GM23248 (cell line): ENCODE measurements at regions not wholly inside any gene's neighbourhood (a gene's known extent, or its start where the extent isn't known, plus 50 kb on each side); places are given as distances from the start of the nearest gene placed in this dataset.

Experiments used
- DNase-seq: peaks from one replicate; pipeline ENCODE4 v3.0.0-alpha.2; 2015
- H2AFZ ChIP-seq: fragments of 200-600 bp; sonication (generic); 2 replicates; pipeline ENCODE4 v1.6.1; 2016; ENCODE audit warnings: antibody characterized with exemption
- H3F3A ChIP-seq: fragments of 200-600 bp; sonication (generic); 2 replicates; pipeline ENCODE4 v1.6.1; 2016; ENCODE audit warnings: mild to moderate bottlenecking, antibody characterized with exemption, mixed run types; ENCODE audit not compliant: insufficient read depth
- H3K27ac ChIP-seq: fragments of 200-600 bp; sonication (generic); 2 replicates; pipeline ENCODE4 v1.5.1; 2016; ENCODE audit warnings: mild to moderate bottlenecking
- H3K27me3 ChIP-seq: fragments of 200-600 bp; sonication (generic); replicated peaks from 2 replicates; pipeline ENCODE4 v1.6.1; 2016; ENCODE audit warnings: mild to moderate bottlenecking; ENCODE audit not compliant: insufficient read depth
- H3K36me3 ChIP-seq: fragments of 200-600 bp; sonication (generic); 2 replicates; pipeline ENCODE4 v1.6.1; 2016; ENCODE audit warnings: low read depth, mild to moderate bottlenecking
- H3K4me1 ChIP-seq: fragments of 200-600 bp; sonication (generic); 2 replicates; pipeline ENCODE4 v1.6.1; 2016; ENCODE audit warnings: mild to moderate bottlenecking; ENCODE audit not compliant: insufficient read depth
- H3K4me2 ChIP-seq: fragments of 200-600 bp; sonication (generic); one replicate; pipeline ENCODE4 v1.6.1; 2016; ENCODE audit warnings: mild to moderate bottlenecking; ENCODE audit not compliant: unreplicated experiment
- H3K4me3 ChIP-seq: fragments of 200-600 bp; sonication (generic); 2 replicates; pipeline ENCODE4 v1.5.1; 2016; ENCODE audit warnings: mild to moderate bottlenecking
- H3K79me2 ChIP-seq: fragments of 200-600 bp; sonication (generic); 2 replicates; pipeline ENCODE4 v1.6.1; 2016; ENCODE audit warnings: mild to moderate bottlenecking; ENCODE audit not compliant: insufficient read depth
- H3K9ac ChIP-seq: fragments of 200-600 bp; sonication (generic); 2 replicates; pipeline ENCODE4 v1.6.1; 2016; ENCODE audit warnings: mild to moderate bottlenecking
- H3K9me2 ChIP-seq: fragments of 200-600 bp; sonication (generic); 2 replicates; pipeline ENCODE4 v1.6.1; 2016; ENCODE audit warnings: mixed run types, mild to moderate bottlenecking, moderate library complexity; ENCODE audit not compliant: insufficient read depth
- H3K9me3 ChIP-seq: fragments of 200-600 bp; sonication (generic); one replicate; pipeline ENCODE4 v1.6.1; 2017; ENCODE audit warnings: low read depth
- H4K20me1 ChIP-seq: fragments of 200-600 bp; sonication (generic); 2 replicates; pipeline ENCODE4 v1.6.0; 2016; ENCODE audit not compliant: insufficient read depth
- EZH2 ChIP-seq: fragments of 200-600 bp; sonication (generic); IDR thresholded peaks from 2 replicates; pipeline ENCODE4 v1.6.1; 2018; ENCODE audit warnings: antibody characterized with exemption, mild to moderate bottlenecking; ENCODE audit not compliant: insufficient read depth, poor library complexity, severe bottlenecking
- EZH2phosphoT487 ChIP-seq: fragments of 200-600 bp; sonication (generic); IDR thresholded peaks from 2 replicates; pipeline ENCODE4 v1.6.1; 2018; ENCODE audit warnings: antibody characterized with exemption, moderate library complexity, mild to moderate bottlenecking, low read depth; ENCODE audit not compliant: insufficient read depth
- WGBS, 2 experiments: methylation state at CpG; one replicate each; pipeline ENCODE4 v1.1.6; 2015 to 2017; ENCODE audit warnings: low lambda C conversion rate in 2 of 2, low coverage in 1 of 2; ENCODE audit errors: missing lambda C conversion rate in 2 of 2; 5-methylcytosine and 5-hydroxymethylcytosine counted together
- in situ Hi-C: fragments of 300-500 bp; cut with MboI; formaldehyde crosslinking; loops from 2 replicates; pipeline ENCODE4 v1.15.0; 2020

DNA sequence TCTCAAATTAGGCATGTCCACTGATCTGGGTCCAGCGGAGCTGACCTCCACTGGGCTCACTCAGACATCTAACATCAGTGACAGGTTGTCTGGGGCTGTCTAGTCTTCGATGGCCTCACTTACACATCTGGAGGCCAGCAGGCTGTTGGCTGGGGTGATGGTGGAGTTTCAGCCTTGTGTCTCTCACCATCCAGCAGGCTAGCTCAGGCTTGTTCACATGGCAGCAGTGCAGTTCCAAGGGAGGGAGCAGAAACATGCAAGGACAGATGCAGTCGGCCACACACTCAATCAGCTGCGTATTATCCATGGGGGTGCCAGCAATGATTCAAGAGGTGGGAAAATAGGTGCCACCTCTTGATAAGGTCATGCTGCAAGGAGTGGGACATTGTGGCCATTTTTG, 292.5 kb downstream of the SHQ1 start:
- Histone ChIP-seq H3K4me1 (no peaks in the 10 kb centered on the region), H3K36me3 (no peaks in the 10 kb centered on the region), H4K20me1 (no peaks in the 10 kb centered on the region), H3F3A (no peaks in the 10 kb centered on the region), H3K27me3 (no peaks in the 10 kb centered on the region), H3K9me3 (no peaks in the 10 kb centered on the region), H3K27ac (no peak overlapping the region), H3K9me2 (no peaks in the 10 kb centered on the region), H3K4me3 (no peak overlapping the region), H3K4me2 (no peak overlapping the region), H3K79me2 (no peaks in the 10 kb centered on the region), H2AFZ (no peak overlapping the region), H3K9ac (no peak overlapping the region)
- WGBS, 2 experiments, result 58 to 65% methylated on average over 4 of the region's 4 CpGs
- in situ Hi-C loops, result no loop called here
- DNase-seq, result no peak
- TF ChIP-seq EZH2phosphoT487 (no peak), EZH2 (no peak)

DNA sequence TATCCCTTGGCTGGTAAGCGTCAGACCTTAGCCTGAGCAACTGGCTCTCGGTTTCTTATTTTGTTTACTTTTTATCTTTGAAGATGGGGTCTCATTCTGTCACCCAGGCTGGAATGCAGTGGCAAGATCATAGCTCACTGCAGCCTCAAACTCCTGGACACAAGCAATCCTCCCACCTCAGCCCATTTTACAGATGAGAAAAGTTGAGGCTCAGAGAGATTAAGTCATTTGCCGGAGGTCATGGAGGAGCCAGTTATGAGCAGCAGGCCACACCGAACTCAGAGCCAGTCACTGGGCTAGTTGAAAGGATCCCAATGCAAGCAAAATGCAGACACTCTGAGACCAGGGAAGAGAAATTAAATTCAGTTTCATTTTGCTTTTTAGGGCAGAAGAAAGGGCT, 293.6 kb downstream of the SHQ1 start:
- WGBS, 2 experiments, result 58 to 59% methylated on average over 4 of the region's 4 CpGs
- TF ChIP-seq EZH2phosphoT487 (no peak), EZH2 (no peak)
- H3K9me2 ChIP-seq, result no peaks in the 10 kb centered on the region
- H3K4me2 ChIP-seq, result no peak overlapping the region
- in situ Hi-C loops, result no loop called here
- H3F3A ChIP-seq, result no peaks in the 10 kb centered on the region
- DNase-seq, result no peak
- no peaks in the 10 kb centered on the region for H3K27me3 ChIP-seq
- H3K9me3 ChIP-seq, result no peaks in the 10 kb centered on the region
- no peak overlapping the region for H3K9ac ChIP-seq
- H3K27ac ChIP-seq, result no peak overlapping the region
- H3K4me1 ChIP-seq, result no peaks in the 10 kb centered on the region
- no peaks in the 10 kb centered on the region for H3K36me3 ChIP-seq
- no peaks in the 10 kb centered on the region for H4K20me1 ChIP-seq
- H2AFZ ChIP-seq, result no peak overlapping the region
- no peak overlapping the region for H3K4me3 ChIP-seq
- H3K79me2 ChIP-seq, result no peaks in the 10 kb centered on the region

DNA sequence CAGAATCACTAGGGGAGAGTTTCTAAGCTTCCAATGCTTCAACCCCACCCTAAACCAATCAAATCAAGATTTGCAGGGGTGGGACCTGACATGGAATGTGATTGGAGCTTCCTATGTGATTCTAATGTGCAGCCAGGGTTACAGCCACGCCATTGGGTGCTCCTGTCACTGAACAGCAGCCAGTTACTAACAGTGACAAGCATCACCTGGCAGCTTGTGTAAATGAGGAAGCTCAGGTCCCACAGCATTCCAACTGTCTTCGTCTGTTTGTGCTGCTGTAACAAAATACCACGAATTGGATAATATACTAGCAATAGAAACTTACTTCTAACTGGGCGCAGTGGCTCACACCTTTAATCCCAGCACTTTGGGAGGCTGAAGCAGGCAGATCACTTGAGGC, 294.9 kb downstream of the SHQ1 start:
- no peak for DNase-seq
- Histone ChIP-seq H3K36me3 (no peaks in the 10 kb centered on the region), H3K4me2 (no peak overlapping the region), H4K20me1 (no peaks in the 10 kb centered on the region), H3K27ac (no peak overlapping the region), H3K4me3 (no peak overlapping the region), H3K27me3 (no peaks in the 10 kb centered on the region), H3K9ac (no peak overlapping the region), H3F3A (no peaks in the 10 kb centered on the region), H3K79me2 (no peaks in the 10 kb centered on the region), H3K4me1 (no peaks in the 10 kb centered on the region), H3K9me3 (no peaks in the 10 kb centered on the region), H3K9me2 (no peaks in the 10 kb centered on the region), H2AFZ (no peak overlapping the region)
- no peak for TF ChIP-seq EZH2phosphoT487
- TF ChIP-seq EZH2, result no peak
- 33 to 40% methylated on average over 4 of the region's 4 CpGs for WGBS, 2 experiments
- in situ Hi-C loops, result no loop called here

DNA sequence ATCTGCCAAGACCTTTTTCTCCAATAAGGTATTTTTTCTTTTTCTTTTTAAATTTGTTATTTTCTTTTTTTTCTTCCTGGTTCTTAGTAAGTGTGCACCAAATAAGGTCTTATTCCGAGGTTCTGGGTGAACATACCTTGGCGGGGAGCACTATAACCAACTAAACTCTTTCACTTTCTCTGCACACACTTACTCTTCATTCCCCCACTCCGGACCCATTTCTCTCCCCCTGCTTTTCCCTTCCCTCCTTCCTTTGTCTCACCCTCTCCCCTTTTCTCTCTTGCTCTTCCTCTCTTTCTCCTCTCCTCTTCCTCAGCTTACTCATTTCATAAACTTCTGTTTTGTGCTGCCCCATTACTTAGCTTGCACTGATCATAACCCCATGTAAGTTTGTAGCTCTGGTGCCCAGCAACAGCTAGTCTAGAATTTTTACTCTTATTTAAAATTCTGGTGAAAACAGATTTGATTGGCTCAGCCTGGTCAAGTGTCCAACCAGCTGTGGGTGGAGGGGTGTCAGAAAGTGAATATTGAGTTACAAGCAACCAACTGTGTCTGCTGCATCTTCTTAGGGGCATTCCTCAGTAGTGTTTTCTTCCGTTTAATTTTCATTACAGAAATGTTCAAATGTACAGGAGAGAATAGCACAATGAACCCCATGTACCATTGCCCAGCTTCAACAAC, 297.5 kb downstream of the SHQ1 start:
- H3K4me1 ChIP-seq, result no peaks in the 10 kb centered on the region
- H3K9me2 ChIP-seq, result no peaks in the 10 kb centered on the region
- no peak overlapping the region for H3K4me2 ChIP-seq
- H3K79me2 ChIP-seq, result no peaks in the 10 kb centered on the region
- no peaks in the 10 kb centered on the region for H3K9me3 ChIP-seq
- no peak overlapping the region for H3K4me3 ChIP-seq
- in situ Hi-C loops, result no loop called here
- H3F3A ChIP-seq, result no peaks in the 10 kb centered on the region
- 65 to 83% methylated on average over 4 of the region's 4 CpGs for whole genome bisulfite sequencing, 2 experiments
- no peak for DNase-seq
- no peak overlapping the region for H3K9ac ChIP-seq
- H3K27ac ChIP-seq, result no peak overlapping the region
- no peaks in the 10 kb centered on the region for H3K27me3 ChIP-seq
- TF ChIP-seq EZH2 (no peak), EZH2phosphoT487 (no peak)
- H3K36me3 ChIP-seq, result no peaks in the 10 kb centered on the region
- no peak overlapping the region for H2AFZ ChIP-seq
- H4K20me1 ChIP-seq, result no peaks in the 10 kb centered on the region
